ELF-1 (cell line): ENCODE measurements at regions not wholly inside any gene's neighbourhood (a gene's known extent, or its start where the extent isn't known, plus 50 kb on each side); places are given as distances from the start of the nearest gene placed in this dataset.

Experiments used
- DNase-seq: peaks from one replicate; pipeline ENCODE4 v3.0.0-alpha.2; 2016; ENCODE audit warnings: low read depth, low spot score

DNA sequence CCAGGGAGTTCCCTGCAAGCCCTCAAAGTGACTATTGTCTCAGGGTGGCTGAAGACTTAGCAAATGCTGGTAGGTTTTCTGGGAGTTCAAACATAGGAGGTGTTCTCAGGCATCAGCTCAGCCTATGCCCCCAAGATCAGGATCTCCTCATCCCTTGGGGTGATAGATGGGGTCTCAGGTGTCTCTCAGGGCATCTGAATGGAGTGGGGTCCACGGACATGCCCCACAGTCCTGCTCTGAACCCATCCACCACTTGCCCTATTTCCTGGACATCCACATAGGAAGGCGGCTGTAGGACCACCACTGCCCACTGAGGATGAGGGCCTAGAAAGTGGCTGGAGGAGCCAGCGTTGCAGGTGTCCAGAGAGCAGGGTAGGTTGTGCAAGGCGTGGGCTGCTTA, 287.0 kb upstream of the CXCR4 start:
- no peak for DNase-seq

- DNase-seq = no peak
Observed at GRCh38 chr2:136404176-136404575, 286.2 kb upstream of the CXCR4 start.

- DNase-seq = no peak
Observed at GRCh38 chr2:136402281-136402680, 284.3 kb upstream of the CXCR4 start.

DNA sequence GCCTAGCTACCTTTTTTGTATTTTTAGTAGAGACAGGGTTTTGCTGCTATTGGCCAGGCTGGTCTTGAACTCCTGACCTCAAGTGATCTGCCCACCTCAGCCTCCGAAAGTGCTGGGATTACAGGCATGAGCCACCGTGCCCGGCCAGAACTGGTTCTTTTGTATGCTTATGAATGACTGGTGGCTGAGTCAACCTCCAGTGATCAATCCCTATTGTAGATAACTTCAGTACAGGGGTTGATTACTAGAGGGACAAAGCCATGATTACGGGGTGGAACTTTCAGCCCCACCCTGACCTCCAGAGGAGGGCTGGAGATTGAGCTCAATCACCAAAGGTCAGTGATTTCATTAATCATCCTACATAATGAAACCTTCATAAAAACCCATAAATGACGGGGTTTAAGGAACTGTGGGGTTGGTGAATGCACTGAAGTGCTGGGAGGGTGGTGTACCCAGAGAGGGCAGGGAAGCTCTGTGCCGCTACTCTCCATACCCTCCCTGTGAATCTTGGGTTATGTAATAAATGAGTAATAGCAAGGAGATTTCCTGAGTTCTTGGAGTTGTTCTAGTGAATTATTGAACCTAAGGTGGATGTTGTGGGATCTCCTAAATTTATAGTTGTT, 281.8 kb upstream of the CXCR4 start:
- no peak for DNase-seq

DNA sequence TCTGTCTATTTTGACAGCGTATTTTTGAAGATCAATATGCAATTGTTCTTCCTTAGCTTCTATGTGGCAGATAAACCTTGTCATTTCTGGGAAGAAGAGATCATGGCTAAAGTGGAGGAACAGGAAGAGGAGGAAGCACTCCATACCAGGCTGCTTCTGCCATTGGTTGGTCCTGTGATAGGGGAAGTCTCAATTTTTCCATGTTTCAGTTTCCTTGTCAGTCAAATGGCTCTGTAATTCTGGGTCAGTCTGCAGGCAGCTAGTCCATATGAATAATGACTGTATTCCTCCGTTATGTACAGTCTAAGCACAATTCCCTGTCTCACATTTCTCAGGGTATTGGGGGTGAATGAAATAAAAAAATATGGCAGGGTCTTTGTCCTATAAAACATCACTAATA, 277.6 kb upstream of the CXCR4 start:
- no peak for DNase-seq

DNA sequence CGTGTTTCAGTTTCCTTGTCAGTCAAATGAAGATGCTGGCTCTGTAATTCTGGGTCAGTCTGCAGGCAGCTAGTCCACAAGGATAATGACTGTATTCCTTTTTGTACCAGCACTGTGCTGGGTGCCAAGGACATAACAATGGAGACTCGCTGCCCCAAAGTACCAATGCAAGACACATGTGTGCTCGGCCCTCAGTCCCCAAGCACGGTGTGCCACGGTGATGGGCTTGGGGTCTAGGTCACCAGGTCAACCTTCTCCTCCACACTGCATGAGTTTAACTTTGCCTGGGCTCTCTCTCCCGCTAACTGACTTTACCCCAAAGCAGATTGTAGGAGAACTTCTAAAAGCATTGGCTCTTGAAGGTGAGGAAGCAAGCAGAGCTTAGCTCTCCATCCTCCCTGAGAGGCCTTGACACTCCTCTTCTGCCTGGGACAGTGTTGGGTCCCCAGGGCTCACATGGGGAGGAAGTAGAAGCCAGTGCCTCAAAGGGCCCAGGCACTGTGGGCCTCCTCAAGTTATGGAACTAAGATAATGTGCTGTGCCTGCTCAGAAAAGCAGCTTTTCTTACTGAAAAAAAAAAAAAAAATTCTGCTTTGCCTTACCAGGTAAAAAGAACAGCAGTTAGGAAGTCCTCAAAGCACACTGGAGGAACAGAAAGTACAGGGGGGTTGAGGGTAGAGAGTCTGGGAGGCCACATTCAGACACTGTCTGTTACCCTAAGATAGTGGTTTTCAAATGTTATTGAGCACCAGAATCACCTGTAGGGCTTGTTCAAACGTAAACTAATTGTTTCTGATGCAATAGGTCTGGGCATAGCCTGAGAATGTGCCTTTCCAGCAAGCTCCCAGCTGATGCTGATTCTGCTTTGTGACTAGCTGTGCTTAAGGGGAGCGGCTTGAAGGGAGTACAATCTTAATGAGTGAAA, 276.4 kb upstream of the CXCR4 start:
- no peak for DNase-seq

GRCh38 chr2:136393514-136393913, 275.6 kb upstream of the CXCR4 start:
- no peak for DNase-seq

- DNase-seq = no peak
Observed at GRCh38 chr2:136392897-136393505, 275.1 kb upstream of the CXCR4 start.

DNA sequence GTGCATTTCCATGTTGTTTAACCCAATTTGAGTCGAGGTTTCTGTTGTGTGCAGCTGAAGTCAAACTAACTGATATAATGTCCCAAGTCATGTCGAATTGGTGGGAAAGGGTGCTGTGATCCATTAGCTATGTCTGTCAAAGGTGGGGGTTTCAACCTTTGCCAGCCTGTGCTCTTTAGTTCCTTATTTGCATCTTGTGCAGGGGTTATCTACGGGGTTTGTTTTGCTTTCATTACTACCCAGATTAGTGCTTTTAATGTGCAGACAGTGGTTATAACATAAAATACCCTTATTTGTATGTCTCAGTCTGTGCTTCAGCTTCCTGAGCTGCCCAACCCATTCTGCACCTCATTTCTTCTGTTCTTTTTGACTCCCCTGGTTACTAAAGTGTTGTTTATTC, 271.9 kb upstream of the CXCR4 start:
- DNase-seq = no peak

DNA sequence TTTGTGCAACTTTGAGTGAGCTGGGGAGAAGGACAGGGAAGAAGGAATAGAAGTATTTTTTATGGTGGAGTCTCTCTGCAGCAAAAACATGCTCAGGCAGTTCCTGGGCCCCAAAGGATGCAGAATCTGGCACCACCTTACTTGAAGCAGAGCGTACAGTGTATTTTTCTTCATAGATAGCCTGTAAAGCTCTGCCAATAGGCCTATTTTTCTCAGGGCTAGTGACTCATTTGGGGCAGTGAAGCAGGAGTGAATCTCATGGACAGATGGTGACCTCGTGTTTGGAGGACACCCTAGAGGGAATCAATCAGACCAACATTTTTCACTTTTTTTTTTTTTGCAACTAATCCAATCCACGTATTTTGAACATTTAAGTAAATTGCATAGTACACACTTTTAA, 268.1 kb upstream of the CXCR4 start:
- no peak for DNase-seq

GRCh38 chr2:136384531-136385303, 266.8 kb upstream of the CXCR4 start:
- peak; percentile 59 for DNase-seq

DNA sequence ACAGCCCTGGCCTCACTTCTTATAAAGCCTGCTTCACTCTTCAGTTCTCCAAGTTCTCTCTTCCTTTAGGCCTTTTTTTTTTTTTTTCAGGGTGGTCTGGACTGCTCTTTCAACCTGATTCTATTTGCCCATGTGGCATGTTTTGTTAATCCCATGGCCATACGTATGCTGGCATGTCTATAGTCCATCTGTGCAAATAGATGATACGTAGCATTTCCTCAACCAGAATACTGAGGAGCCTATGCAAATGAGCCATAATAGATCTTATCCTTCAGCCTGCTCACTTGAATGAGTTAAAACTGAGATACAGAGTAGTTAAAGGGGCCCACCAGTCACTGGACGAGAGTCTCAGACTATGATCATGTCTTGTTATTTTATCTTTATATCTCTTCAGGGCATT, 265.2 kb upstream of the CXCR4 start:
- no peak for DNase-seq

- no peak for DNase-seq
Observed at GRCh38 chr2:136381722-136382633, 264.0 kb upstream of the CXCR4 start.

GRCh38 chr2:136381245-136381644, 263.3 kb upstream of the CXCR4 start:
- DNase-seq = no peak

DNA sequence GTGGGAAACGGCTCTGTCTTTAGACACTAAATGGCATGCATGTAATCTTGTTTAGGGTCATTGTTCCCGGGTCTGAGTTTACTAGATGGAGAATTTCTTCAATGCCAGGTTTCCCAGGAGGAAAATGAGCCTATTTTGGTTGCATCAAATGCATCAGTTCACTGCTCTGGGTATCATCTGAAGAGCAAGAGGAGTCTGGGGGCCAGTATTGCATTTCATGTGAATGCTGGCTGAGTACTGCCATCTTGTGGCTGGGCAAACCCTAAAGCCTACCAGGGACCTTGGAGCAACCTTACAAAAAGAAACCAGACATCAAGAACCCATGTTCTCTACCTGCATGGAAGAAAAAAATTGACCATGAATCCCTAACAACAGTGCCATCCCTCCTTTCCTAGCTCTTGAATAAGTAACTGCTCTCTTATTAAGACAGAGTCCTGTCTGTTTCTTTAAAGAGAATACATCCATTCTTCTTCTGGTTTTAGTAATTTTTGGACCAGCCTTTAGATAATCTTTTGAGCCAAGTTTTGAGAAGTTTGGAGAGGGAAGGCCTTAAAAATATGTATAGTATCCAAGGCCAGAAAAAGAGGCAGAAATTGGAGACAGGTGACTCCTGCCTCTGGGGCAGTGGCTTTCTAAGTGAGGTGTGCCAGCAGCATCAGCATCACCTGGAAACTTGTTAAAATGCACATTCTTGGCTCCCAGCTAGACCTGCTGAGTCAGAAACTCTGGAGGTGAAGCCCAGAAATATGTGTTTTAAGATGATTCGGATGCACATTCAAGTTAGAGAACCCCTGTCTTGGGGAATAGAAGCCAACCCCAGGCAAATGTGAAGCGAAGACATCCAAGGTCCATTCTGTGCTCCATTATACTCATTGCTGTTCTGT, 261.0 kb upstream of the CXCR4 start:
- peak; percentile 74 for DNase-seq

- no peak for DNase-seq
Observed at GRCh38 chr2:136377423-136378382, 259.8 kb upstream of the CXCR4 start.

GRCh38 chr2:136376798-136377211, 258.9 kb upstream of the CXCR4 start:
- no peak for DNase-seq

- DNase-seq = no peak
Observed at GRCh38 chr2:136376211-136376610, 258.3 kb upstream of the CXCR4 start.
